HCT116 (cell line): ENCODE measurements at regions not wholly inside any gene's neighbourhood (a gene's known extent, or its start where the extent isn't known, plus 50 kb on each side); places are given as distances from the start of the nearest gene placed in this dataset.

Experiments
- ATAC-seq: fragments of 200-7000 bp; cut with Tn5 transposase; 2 replicates; pipeline ENCODE4 v1.9.1; 2020; ENCODE audit warnings: mild to moderate bottlenecking, moderate library complexity
- BruUV-seq: library from RNA; stranded (reverse); fragments of 400-500 nt; replicated peaks from 2 replicates; lab custom pipeline; 2021; lab: Mats Ljungman, UMichigan
- CTCF ChIA-PET: fragments of 300-600 bp; sonication (Branson Sonifier 250); formaldehyde crosslinking; loops from one replicate; lab custom pipeline; 2021; ENCODE audit warnings: antibody characterized with exemption; lab: Charles Lee
- POLR2A ChIA-PET: fragments of 300-600, 350-600 bp; sonication (Branson Sonifier 250); formaldehyde crosslinking; loops from one replicate; lab custom pipeline; 2021; ENCODE audit warnings: antibody characterized with exemption; lab: Charles Lee
- RAD21 ChIA-PET, 2 experiments: fragments of 300-600 bp; sonication (Branson Sonifier 250); formaldehyde crosslinking; loops; one replicate each; lab custom pipeline; 2023; ENCODE audit warnings: low total read pairs in 2 of 2; ENCODE audit not compliant: uncharacterized antibody in 2 of 2, unreplicated experiment in 2 of 2, low non-redundant PET in 1 of 2; lab: Charles Lee
- DNase-seq: peaks from one replicate; pipeline ENCODE4 v3.0.0-alpha.2; 2010; ENCODE audit warnings: low read depth, low spot score
- H2AFZ ChIP-seq: fragments of 200-600 bp; shearing (Covaris generic), sonication (generic); 2 replicates; pipeline ENCODE4 v1.6.1; 2017; ENCODE audit warnings: low read depth, mixed run types, mixed read lengths, antibody characterized with exemption, low read length; ENCODE audit not compliant: poor library complexity, severe bottlenecking
- H3K27ac ChIP-seq: 2 replicates; pipeline ENCODE4 v1.5.1; 2012; ENCODE audit warnings: low read depth, low read length
- H3K27me3 ChIP-seq: fragments of 200-600 bp; sonication (generic); 2 replicates; pipeline ENCODE4 v1.6.1; 2016; ENCODE audit warnings: mixed run types, low read length, mixed read lengths; ENCODE audit not compliant: insufficient read depth
- H3K36me3 ChIP-seq, 2 experiments: fragments of 200-500 bp in 1 of 2; fragments of 200-600 bp in 1 of 2; sonication (Bioruptor generic) in 1 of 2; sonication (generic) in 1 of 2; 2 replicates each; pipeline versions ENCODE4 v1.5.1 to v1.6.1; 2014 to 2016; ENCODE audit warnings: low read length in 2 of 2, inconsistent platforms in 1 of 2, mixed read lengths in 1 of 2, mixed run types in 1 of 2; ENCODE audit not compliant: insufficient read depth in 2 of 2, control insufficient read depth in 1 of 2
- H3K4me1 ChIP-seq, 2 experiments: fragments of 200-600 bp in 1 of 2; sonication (generic) in 1 of 2; 2 replicates each; pipeline versions ENCODE4 v1.5.1 to v1.6.1; 2012 to 2017; ENCODE audit warnings: low read length in 2 of 2, inconsistent platforms in 1 of 2, mild to moderate bottlenecking in 1 of 2, mixed read lengths in 1 of 2, mixed run types in 1 of 2, moderate library complexity in 1 of 2; ENCODE audit not compliant: insufficient read depth in 2 of 2, control insufficient read depth in 1 of 2
- H3K4me2 ChIP-seq: fragments of 200-600 bp; sonication (generic); 2 replicates; pipeline ENCODE4 v1.6.1; 2017; ENCODE audit warnings: mixed run types, low read length, mixed read lengths
- H3K4me3 ChIP-seq, 2 experiments: fragments of 200-600 bp in 1 of 2; sonication (generic) in 1 of 2; replicated peaks in 1 of 2; 2 replicates each; pipeline ENCODE4 v1.5.1; 2011 to 2016; ENCODE audit warnings: low read length in 2 of 2, control low read depth in 1 of 2, low read depth in 1 of 2, mild to moderate bottlenecking in 1 of 2, mixed read lengths in 1 of 2, mixed run types in 1 of 2
- H3K79me2 ChIP-seq: fragments of 200-600 bp; sonication (generic); 2 replicates; pipeline ENCODE4 v1.6.1; 2017; ENCODE audit warnings: mild to moderate bottlenecking, mixed run types, low read length, moderate library complexity, mixed read lengths; ENCODE audit not compliant: insufficient read depth
- H3K9ac ChIP-seq: fragments of 200-600 bp; sonication (generic); 2 replicates; pipeline ENCODE4 v1.6.1; 2016; ENCODE audit warnings: low read length, mixed read lengths
- H3K9me2 ChIP-seq: fragments of 200-600 bp; sonication (generic), shearing (Covaris generic); 2 replicates; pipeline ENCODE4 v1.6.1; 2017; ENCODE audit warnings: mixed run types, mild to moderate bottlenecking, moderate library complexity; ENCODE audit not compliant: insufficient read depth
- H3K9me3 ChIP-seq, 2 experiments: fragments of 200-500 bp in 1 of 2; fragments of 200-600 bp in 1 of 2; sonication (Bioruptor generic) in 1 of 2; sonication (generic) in 1 of 2; 2 replicates each; pipeline ENCODE4 v1.6.1; 2014 to 2017; ENCODE audit warnings: low read length in 2 of 2, mixed read lengths in 2 of 2, inconsistent platforms in 1 of 2, low read depth in 1 of 2, mild to moderate bottlenecking in 1 of 2, mixed run types in 1 of 2, moderate library complexity in 1 of 2; ENCODE audit not compliant: control insufficient read depth in 1 of 2, insufficient read depth in 1 of 2
- H4K20me1 ChIP-seq: fragments of 200-600 bp; sonication (generic), shearing (Covaris generic); 2 replicates; pipeline ENCODE4 v1.6.1; 2017; ENCODE audit warnings: mixed run types, mild to moderate bottlenecking, moderate library complexity; ENCODE audit not compliant: insufficient read depth
- ATF3 ChIP-seq: IDR thresholded peaks from 2 replicates; pipeline ENCODE4 v1.6.1; 2012
- CTCF ChIP-seq, 3 experiments: fragments of 200-600 bp in 1 of 3; sonication (generic) in 1 of 3; IDR thresholded peaks in 2 of 3; conservative IDR thresholded peaks in 1 of 3; 2 replicates each; pipeline ENCODE4 v1.5.1; 2012 to 2017; ENCODE audit warnings: low read depth in 2 of 3, low read length in 2 of 3, antibody characterized with exemption in 1 of 3, borderline replicate concordance in 1 of 3, control low read depth in 1 of 3, mild to moderate bottlenecking in 1 of 3, mixed read lengths in 1 of 3, mixed run types in 1 of 3, moderate library complexity in 1 of 3; ENCODE audit not compliant: insufficient read depth in 1 of 3
- EGR1 ChIP-seq: IDR thresholded peaks from 2 replicates; pipeline ENCODE4 v1.6.1; 2012; ENCODE audit warnings: low read depth
- FOSL1 ChIP-seq: IDR thresholded peaks from 2 replicates; pipeline ENCODE4 v1.6.1; 2012; ENCODE audit warnings: low read depth
- RAD21 ChIP-seq: IDR thresholded peaks from 2 replicates; pipeline ENCODE4 v1.6.1; 2012; ENCODE audit warnings: low read depth, mild to moderate bottlenecking
- SIN3A ChIP-seq: IDR thresholded peaks from 2 replicates; pipeline ENCODE4 v1.6.1; 2012; ENCODE audit warnings: low read depth
- intact Hi-C: fragments of 100-400 bp; cut with micrococcal nuclease; formaldehyde crosslinking; loops from 2 replicates; pipeline ENCODE4 v1.10.0; 2022

GRCh38 chr2:167342769-167343168 is 454.5 kb downstream of the XIRP2 start:
- H3K4me3 ChIP-seq, result no peak overlapping the region
- H3K27ac ChIP-seq, result no peak overlapping the region
- intact Hi-C loops, result no loop called here
- H3K79me2 ChIP-seq, result no peaks in the 10 kb centered on the region
- no TSS peak for BruUV-seq
- no peaks in the 10 kb centered on the region for H3K4me1 ChIP-seq
- no peaks in the 10 kb centered on the region for H3K36me3 ChIP-seq
- H3K9me2 ChIP-seq, result no peaks in the 10 kb centered on the region
- CTCF ChIA-PET, result no interaction called here
- ATAC-seq, result no peak
- H3K27me3 ChIP-seq, result no peaks in the 10 kb centered on the region
- no peak overlapping the region for H3K4me2 ChIP-seq
- no peak for DNase-seq
- no peaks in the 10 kb centered on the region for H3K9me3 ChIP-seq
- H4K20me1 ChIP-seq, result no peaks in the 10 kb centered on the region
- H2AFZ ChIP-seq, result no peak overlapping the region
- RAD21 ChIA-PET, result no interaction called here
- POLR2A ChIA-PET, result no interaction called here
- no peak overlapping the region for H3K9ac ChIP-seq
- TF ChIP-seq RAD21 (0 out of 2 replicates have a peak, but pooled peaks have one; percentile 14), ATF3 (no peak), SIN3A (no peak), FOSL1 (no peak), CTCF (IDR thresholded peaks at IDR 0.05 in 2 of 3, conservative IDR thresholded peaks at IDR 0.05 in 1 of 3; ENCODE audit: borderline replicate concordance in 1 of 3, insufficient read depth in 1 of 3, low read depth in 2 of 3, low read length in 2 of 3) (0 out of 6 replicates have a peak, but pooled peaks of 1 of the 3 experiments have one; percentile 16)
- TF ChIP-seq, all 23 proteins: peak for 2

- ATAC-seq (no peak), DNase-seq (no peak)
- Histone ChIP-seq H3K27ac (no peak overlapping the region), H3K9me3 (no peaks in the 10 kb centered on the region), H3K79me2 (no peaks in the 10 kb centered on the region), H3K4me3 (no peak overlapping the region), H3K27me3 (no peaks in the 10 kb centered on the region), H3K9me2 (no peaks in the 10 kb centered on the region), H3K4me2 (no peak overlapping the region), H3K4me1 (no peaks in the 10 kb centered on the region), H3K9ac (no peak overlapping the region), H3K36me3 (no peaks in the 10 kb centered on the region), H4K20me1 (no peaks in the 10 kb centered on the region), H2AFZ (no peak overlapping the region)
- TF ChIP-seq EGR1, result no peak
- intact Hi-C loops, result no loop called here
- CTCF ChIA-PET, result no interaction called here
- POLR2A ChIA-PET, result no interaction called here
- BruUV-seq, result no TSS peak
- RAD21 ChIA-PET, result no interaction called here
These were observed 452.0 kb downstream of the XIRP2 start for GRCh38 chr2:167340322-167340721.
